ENCODE measurements at regions not wholly inside any gene's neighbourhood (a gene's known extent, or its start where the extent isn't known, plus 50 kb on each side); places are given as distances from the start of the nearest gene placed in this dataset.
"Not testable (repeated sequence)": the region's sequence is repeated elsewhere in the genome, so short reads cannot be mapped to it uniquely, and the experiment has no call there.

- no peaks in the 10 kb centered on the region for H3K27me3 Mint-ChIP-seq (ENCODE audit: insufficient read depth, unreplicated experiment)
- H3K36me3 Mint-ChIP-seq (ENCODE audit: insufficient read depth, unreplicated experiment) = no peaks in the 10 kb centered on the region
- no peak overlapping the region for H3K4me3 Mint-ChIP-seq (ENCODE audit: unreplicated experiment)
- intact Hi-C loops (cut with micrococcal nuclease) = no loop called here
- peaks cover 15% of the 10 kb centered on the region for H3K4me1 Mint-ChIP-seq (ENCODE audit: insufficient read depth, unreplicated experiment)
- H3K27ac Mint-ChIP-seq (ENCODE audit: low read depth, unreplicated experiment) = no peak overlapping the region
- H3K9me3 Mint-ChIP-seq (ENCODE audit: unreplicated experiment) = no peaks in the 10 kb centered on the region
- CTCF ChIA-PET = interaction anchor here (0.6 to 0.8 kb wide), 2 partner anchors 73 to 110 kb away, joined by 4 read pairs; no protein-coding TSS in a partner anchor
- no TSS peak for BruUV-seq (replicated peaks)
- TF ChIP-seq CTCF (IDR thresholded peaks at IDR 0.05; ENCODE audit: unreplicated experiment) = no peak
- POLR2A ChIA-PET = no interaction called here
- no peak for DNase-seq (ENCODE audit: unreplicated experiment)
Observed at GRCh38 chr12:12007713-12008231, 63.0 kb upstream of the BCL2L14 start.

- DNase-seq (ENCODE audit: unreplicated experiment) = no peak
- Mint-ChIP-seq H3K9me3 (ENCODE audit: unreplicated experiment) (no peaks in the 10 kb centered on the region), H3K4me3 (ENCODE audit: unreplicated experiment) (no peak overlapping the region), H3K36me3 (ENCODE audit: insufficient read depth, unreplicated experiment) (no peaks in the 10 kb centered on the region), H3K4me1 (ENCODE audit: insufficient read depth, unreplicated experiment) (peaks cover 15% of the 10 kb centered on the region), H3K27me3 (ENCODE audit: insufficient read depth, unreplicated experiment) (no peaks in the 10 kb centered on the region), H3K27ac (ENCODE audit: low read depth, unreplicated experiment) (no peak overlapping the region)
- BruUV-seq (replicated peaks) = no TSS peak
- ChIA-PET CTCF (interaction anchor here (0.6 to 0.8 kb wide), 2 partner anchors 73 to 111 kb away, joined by 4 read pairs; no protein-coding TSS in a partner anchor), POLR2A (no interaction called here)
- TF ChIP-seq CTCF (IDR thresholded peaks at IDR 0.05; ENCODE audit: unreplicated experiment) = no peak
- intact Hi-C loops (cut with micrococcal nuclease) = no loop called here
Observed at GRCh38 chr12:12008232-12008850, 62.4 kb upstream of the BCL2L14 start.

GRCh38 chr12:12008931-12009611, 61.7 kb upstream of the BCL2L14 start:
- peaks cover 15% of the 10 kb centered on the region for H3K4me1 Mint-ChIP-seq (ENCODE audit: insufficient read depth, unreplicated experiment)
- CTCF ChIA-PET = interaction anchor here (0.6 to 1.4 kb wide), 5 partner anchors 10 to 275 kb away, joined by 3 to 5 read pairs (median 4); no protein-coding TSS in a partner anchor

GRCh38 chr12:12009749-12010276, 60.9 kb upstream of the BCL2L14 start:
- ChIA-PET POLR2A (interaction anchor here (0.6 to 1.4 kb wide), 5 partner anchors 10 to 1007 kb away, joined by 3 to 5 read pairs (median 4); no protein-coding TSS in a partner anchor), CTCF (interaction anchor here (0.6 to 1.6 kb wide), 7 partner anchors 11 to 455 kb away, joined by 3 to 5 read pairs (median 4); no protein-coding TSS in a partner anchor)
- H3K9me3 Mint-ChIP-seq (ENCODE audit: unreplicated experiment); H3K36me3 Mint-ChIP-seq (ENCODE audit: insufficient read depth, unreplicated experiment); DNase-seq (ENCODE audit: unreplicated experiment); H3K27me3 Mint-ChIP-seq (ENCODE audit: insufficient read depth, unreplicated experiment); BruUV-seq (replicated peaks); intact Hi-C loops (cut with micrococcal nuclease); H3K27ac Mint-ChIP-seq (ENCODE audit: low read depth, unreplicated experiment); H3K4me3 Mint-ChIP-seq (ENCODE audit: unreplicated experiment): not testable (repeated sequence)
- peaks cover 15% of the 10 kb centered on the region for H3K4me1 Mint-ChIP-seq (ENCODE audit: insufficient read depth, unreplicated experiment)

More at GRCh38 chr12:12008931-12009611, 61.7 kb upstream of the BCL2L14 start:
- POLR2A ChIA-PET = interaction anchor here (0.6 to 1.4 kb wide), 4 partner anchors 9 to 131 kb away, joined by 3 to 5 read pairs (median 4); no protein-coding TSS in a partner anchor
- peak; percentile 90 for DNase-seq (ENCODE audit: unreplicated experiment)
- intact Hi-C loops (cut with micrococcal nuclease) = no loop called here
- Mint-ChIP-seq H3K36me3 (ENCODE audit: insufficient read depth, unreplicated experiment) (no peaks in the 10 kb centered on the region), H3K27ac (ENCODE audit: low read depth, unreplicated experiment) (no peak overlapping the region), H3K27me3 (ENCODE audit: insufficient read depth, unreplicated experiment) (no peaks in the 10 kb centered on the region), H3K9me3 (ENCODE audit: unreplicated experiment) (no peaks in the 10 kb centered on the region), H3K4me3 (ENCODE audit: unreplicated experiment) (no peak overlapping the region)
- no TSS peak for BruUV-seq (replicated peaks)
- no peak for TF ChIP-seq CTCF (IDR thresholded peaks at IDR 0.05; ENCODE audit: unreplicated experiment)
